Inflammatory macrophage treated with lipopolysaccharide for 4 hours (primary cell): ENCODE measurements at regions not wholly inside any gene's neighbourhood (a gene's known extent, or its start where the extent isn't known, plus 50 kb on each side); places are given as distances from the start of the nearest gene placed in this dataset.

Experiments
- DNase-seq: peaks from one replicate; pipeline ENCODE4 v3.0.0-alpha.2; 2020

DNA sequence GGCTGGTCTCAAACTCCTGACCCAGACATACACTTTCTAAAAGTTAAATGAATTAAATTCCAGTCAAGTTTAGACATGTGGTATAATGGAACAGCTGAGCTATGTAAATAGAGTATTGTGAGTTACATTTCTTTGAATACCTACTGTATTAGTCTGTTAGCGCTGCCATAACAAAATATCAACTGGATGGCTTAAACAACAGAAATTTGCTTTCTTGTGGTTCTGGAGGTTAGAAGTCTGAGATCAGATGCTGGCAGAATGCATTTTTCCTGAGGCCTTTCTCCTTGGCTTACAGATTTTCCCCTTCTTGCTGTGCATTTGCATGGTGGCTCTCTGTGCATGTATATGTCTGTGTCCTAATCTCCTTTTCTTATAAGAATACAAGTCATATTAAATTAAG, 101.5 kb upstream of the TGFBR2 start:
- DNase-seq, result no peak

- peak; percentile 40 for DNase-seq
Measured at GRCh38 chr3:30505866-30506520, 100.4 kb upstream of the TGFBR2 start.

- DNase-seq, result no peak
Measured at GRCh38 chr3:30508339-30508738, 98.1 kb upstream of the TGFBR2 start.

GRCh38 chr3:30510596-30510995, 95.8 kb upstream of the TGFBR2 start:
- DNase-seq, result no peak

- DNase-seq, result peak; percentile 69
Measured at GRCh38 chr3:30511524-30512251, 94.7 kb upstream of the TGFBR2 start.

- DNase-seq, result no peak
Measured at GRCh38 chr3:30512576-30512975, 93.8 kb upstream of the TGFBR2 start.

DNA sequence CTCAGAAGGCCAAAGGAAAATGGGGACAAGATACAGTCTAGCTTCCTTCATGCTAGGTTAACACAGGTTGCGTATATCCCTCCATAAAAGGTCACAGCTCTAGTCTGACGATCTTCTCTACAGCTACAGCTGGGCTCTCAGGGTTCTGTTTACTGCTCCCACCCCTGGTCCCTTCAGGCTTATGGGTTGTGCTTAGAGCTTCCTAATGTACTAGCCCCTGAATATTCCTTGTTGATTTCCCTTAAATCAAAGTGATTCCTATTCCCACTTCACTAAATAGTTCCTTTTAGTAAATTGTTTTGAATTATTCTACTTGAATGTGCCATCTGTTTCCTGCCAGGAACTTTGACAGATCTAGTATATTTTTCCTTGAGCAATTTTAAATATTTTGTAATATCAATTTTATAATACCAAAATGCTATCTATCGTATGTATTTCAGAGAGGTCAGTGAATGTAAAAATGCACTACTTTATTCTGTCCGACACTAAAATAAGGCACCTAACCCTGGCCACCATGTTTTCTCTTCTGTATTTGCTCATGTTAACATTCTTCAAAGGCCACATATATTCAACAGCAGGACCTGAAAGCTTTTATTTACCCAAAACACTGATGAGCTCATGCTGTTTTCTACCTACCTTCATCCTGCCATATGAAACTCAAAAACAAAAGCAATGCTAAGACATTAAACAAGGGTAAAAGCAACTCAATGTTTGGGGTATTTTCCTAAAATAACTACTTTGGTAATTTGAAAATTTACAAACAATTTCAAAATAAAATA, 92.8 kb upstream of the TGFBR2 start:
- DNase-seq, result no peak

DNA sequence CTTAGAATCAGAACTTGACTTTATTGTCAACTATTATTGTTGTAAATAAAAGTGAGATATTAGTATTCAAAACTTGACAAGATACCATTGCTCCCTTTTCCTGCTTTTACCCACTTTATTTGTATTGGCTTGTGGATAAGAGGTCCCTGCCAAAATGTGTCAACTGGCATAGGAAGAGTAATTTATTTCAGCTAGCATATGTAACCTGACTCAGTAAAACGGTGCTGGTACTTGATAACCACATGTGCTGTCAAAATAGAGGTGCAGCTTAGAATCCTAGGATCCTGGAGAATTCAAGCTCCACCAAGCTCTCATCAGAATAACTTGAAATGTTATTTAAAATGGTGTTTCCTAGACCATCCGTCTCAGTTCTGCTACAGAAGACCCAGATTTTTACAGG, 90.2 kb upstream of the TGFBR2 start:
- DNase-seq, result no peak

DNA sequence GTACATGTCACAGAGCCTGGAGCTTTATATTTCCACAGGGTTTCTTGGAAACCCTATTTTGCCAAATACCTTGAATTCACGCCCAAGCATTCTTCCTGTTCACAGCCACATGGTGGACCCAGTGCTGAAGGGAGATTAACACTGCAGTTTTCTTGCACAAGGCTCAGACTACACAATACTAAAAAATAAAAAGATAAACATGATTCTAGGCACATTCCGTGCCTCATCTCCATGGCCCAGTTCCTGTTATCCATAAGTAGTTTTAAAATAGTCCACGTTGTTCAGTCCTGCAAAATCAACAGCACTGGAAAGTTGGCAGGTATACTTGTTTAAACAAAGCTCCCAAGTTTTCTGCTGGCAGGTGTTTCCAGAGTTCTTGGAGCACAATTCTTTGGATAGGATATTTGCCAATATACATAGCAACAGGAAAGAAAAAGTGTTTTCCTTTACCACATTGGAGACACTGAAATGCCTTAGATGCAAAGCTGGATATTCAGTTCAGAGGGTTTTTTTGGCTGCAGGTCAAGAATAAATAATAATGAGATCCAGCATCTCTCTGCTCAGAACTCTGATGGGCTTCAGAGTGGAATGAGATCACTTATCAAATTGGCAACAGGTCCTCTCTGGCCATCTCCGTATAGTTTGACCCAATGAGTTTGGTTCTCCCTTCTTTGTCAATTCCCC, 88.1 kb upstream of the TGFBR2 start:
- DNase-seq, result no peak

- peak; percentile 62 for DNase-seq
Measured at GRCh38 chr3:30518872-30519271, 87.5 kb upstream of the TGFBR2 start.

- DNase-seq, result no peak
Measured at GRCh38 chr3:30520699-30521098, 85.7 kb upstream of the TGFBR2 start.

GRCh38 chr3:30521156-30521715, 85.2 kb upstream of the TGFBR2 start:
- DNase-seq, result no peak

DNA sequence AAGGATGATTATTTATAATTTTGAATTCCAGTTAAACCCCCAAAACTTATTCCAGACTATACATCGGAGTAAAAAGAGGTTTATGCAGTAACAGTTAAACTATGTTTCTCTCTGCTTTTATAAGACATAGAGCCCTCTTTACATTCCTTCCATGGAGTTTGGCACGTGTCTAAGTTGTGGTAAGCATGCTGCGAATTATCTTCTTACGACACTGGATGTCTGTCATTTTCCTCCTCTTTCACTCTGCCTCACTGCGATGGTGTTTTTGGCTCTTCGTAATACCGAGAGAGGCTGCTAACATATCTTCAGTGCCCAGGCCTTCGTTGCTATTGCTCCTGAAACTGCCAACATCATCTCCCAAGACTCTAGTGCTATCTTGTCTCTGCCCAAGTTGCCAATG, 83.9 kb upstream of the TGFBR2 start:
- DNase-seq, result no peak

DNA sequence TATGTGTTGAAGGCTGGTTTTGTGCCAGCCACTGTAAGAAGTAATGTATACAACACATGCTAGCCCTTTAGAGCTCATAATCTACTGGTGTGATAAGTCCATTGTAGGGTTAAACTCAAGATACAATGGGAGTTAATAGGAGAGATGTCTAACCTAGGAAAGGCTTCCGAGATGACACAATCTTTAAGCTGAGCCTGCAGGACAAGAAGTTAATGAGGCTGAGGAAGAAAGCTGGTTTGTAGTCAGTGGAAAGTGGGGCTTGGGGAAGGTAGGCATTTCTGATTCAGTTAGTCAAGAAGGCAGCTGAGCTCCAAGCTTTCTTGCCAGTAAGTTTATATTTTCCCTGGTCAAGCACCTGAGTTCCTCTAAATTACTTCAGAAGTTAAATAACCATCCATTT, 83.0 kb upstream of the TGFBR2 start:
- DNase-seq, result no peak

- no peak for DNase-seq
Measured at GRCh38 chr3:30524357-30525040, 81.9 kb upstream of the TGFBR2 start.

DNA sequence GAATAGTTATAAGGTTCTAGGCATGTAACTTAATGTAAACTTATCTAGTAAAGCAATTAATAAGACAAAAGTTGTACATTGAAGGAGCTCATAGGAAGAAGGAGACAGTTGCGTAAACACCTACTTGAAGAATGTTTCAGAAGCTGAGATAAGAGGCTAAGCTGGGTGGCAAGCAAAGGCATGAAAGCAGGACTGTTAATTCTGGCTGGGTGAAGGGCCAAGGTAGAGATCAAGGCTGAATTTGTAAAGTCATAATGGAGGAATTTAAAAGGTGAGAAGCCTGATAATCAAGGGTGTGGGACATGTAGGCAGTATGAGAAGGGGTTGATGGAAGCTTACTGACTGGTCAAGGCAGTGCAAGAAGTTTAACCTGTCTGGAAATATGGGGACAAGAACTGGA, 80.4 kb upstream of the TGFBR2 start:
- DNase-seq, result no peak

GRCh38 chr3:30527186-30527585, 79.2 kb upstream of the TGFBR2 start:
- DNase-seq, result no peak

DNA sequence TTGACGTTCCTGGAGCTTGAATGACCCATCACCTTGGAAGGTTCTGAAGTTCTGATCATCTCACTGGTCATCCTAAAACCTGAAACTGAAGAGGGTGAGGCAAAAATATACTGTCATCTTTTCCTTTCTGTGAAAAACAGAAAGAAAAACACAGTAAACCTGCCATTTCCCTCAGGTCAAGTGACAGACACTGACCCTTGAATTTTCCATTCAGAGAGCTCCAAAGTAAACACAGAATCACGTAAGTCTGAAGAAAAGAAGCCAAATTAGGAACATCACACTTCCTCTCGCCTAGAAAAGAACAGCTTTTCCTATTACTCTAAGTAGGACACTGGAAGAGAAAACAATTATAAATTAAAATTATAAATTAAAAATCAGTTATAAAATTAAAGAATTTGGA, 78.7 kb upstream of the TGFBR2 start:
- no peak for DNase-seq

DNA sequence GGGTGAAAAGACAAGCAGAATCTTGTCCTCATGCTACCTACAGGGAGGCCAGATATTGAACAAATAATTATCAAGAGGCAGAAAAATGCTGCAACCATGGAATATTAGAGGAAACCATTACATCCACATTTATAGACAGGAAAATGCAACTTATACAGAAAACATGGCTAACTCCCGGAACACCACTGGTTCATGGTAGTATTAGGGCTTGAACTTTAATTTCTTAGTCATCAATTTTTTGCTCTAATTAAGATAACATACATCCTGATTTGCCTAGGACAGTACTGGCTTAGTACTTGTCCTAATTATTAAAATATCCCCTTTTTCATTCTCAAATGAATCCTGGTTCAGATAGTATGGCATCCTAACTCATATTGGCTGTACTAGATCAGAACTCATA, 76.3 kb upstream of the TGFBR2 start:
- no peak for DNase-seq

DNA sequence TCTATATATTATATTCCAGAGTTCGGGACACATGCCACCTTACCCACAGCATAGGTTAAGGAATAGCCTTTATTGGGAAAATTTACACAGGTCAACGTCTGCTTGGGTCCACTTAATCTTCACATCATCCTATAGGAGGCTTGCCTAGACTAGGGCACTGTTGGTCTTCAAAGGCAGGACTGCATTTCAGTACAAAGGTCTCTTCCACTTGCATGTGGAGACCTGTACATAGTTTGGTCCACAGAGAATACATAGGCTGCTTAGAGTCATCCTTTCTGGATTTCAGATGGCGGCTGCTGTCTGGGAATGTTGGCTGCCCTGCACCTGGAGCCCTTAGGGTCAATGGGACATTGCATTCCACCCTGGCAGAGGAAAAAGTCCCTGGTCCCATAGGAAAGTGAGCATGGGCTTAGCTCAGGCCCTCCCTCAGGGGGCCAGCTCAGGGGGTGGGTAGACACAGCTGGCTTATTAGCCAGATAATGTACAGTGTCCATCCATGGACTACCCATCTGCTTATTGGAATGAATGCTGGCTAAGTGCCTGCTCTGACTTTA, 75.3 kb upstream of the TGFBR2 start:
- DNase-seq, result no peak

GRCh38 chr3:30535525-30535924, 70.9 kb upstream of the TGFBR2 start:
- DNase-seq, result no peak

DNA sequence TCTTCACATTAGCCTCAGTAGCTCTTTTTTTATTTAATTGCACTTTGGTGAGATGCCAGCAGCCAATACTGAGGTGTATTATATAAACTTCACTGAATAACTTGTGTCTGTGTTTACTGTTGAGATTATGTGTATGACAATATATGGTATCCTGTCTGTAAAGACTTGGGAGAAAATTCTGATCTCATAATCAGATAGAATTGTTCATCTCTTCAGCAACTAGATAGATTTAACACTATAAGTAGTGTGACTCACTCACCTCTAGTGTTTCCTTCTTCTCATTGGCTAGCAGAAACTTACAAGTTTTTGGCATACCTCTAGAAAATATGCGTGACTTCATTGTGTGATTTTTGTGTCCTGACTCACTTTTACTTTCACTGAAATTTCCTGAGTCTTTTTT, 67.6 kb upstream of the TGFBR2 start:
- no peak for DNase-seq
